Mesothelial cell of epicardium (in vitro differentiated cells): ENCODE measurements at regions not wholly inside any gene's neighbourhood (a gene's known extent, or its start where the extent isn't known, plus 50 kb on each side); places are given as distances from the start of the nearest gene placed in this dataset.
A peak's percentile ranks its signal among the peaks of the same experiment; 100 is the strongest.

Experiments used
- DNase-seq, 2 experiments: peaks; one replicate each; pipeline ENCODE4 v3.0.0; 2021; ENCODE audit warnings: low spot score in 2 of 2; ENCODE audit not compliant: unreplicated experiment in 2 of 2
- H3K27ac Mint-ChIP-seq: 2 replicates; pipeline ENCODE4 v1.8.0; 2021; ENCODE audit warnings: mixed read lengths
- H3K27me3 Mint-ChIP-seq: 2 replicates; pipeline ENCODE4 v1.8.0; 2021; ENCODE audit warnings: low read depth, mixed read lengths
- H3K36me3 Mint-ChIP-seq: 2 replicates; pipeline ENCODE4 v1.8.0; 2021; ENCODE audit warnings: mixed read lengths
- H3K4me1 Mint-ChIP-seq: 2 replicates; pipeline ENCODE4 v1.8.0; 2021; ENCODE audit warnings: mixed read lengths
- H3K4me3 Mint-ChIP-seq: 2 replicates; pipeline ENCODE4 v1.8.0; 2021; ENCODE audit warnings: mild to moderate bottlenecking, moderate library complexity, mixed read lengths
- H3K9me3 Mint-ChIP-seq: 2 replicates; pipeline ENCODE4 v1.8.0; 2021; ENCODE audit warnings: mixed read lengths
- TF ChIP-seq, protein P1 (sequence below): fragments of 200-600 bp; sonication (generic); IDR thresholded peaks from one replicate; pipeline ENCODE4 v1.5.0; 2021; ENCODE audit warnings: antibody characterized with exemption; ENCODE audit not compliant: unreplicated experiment

DNA sequence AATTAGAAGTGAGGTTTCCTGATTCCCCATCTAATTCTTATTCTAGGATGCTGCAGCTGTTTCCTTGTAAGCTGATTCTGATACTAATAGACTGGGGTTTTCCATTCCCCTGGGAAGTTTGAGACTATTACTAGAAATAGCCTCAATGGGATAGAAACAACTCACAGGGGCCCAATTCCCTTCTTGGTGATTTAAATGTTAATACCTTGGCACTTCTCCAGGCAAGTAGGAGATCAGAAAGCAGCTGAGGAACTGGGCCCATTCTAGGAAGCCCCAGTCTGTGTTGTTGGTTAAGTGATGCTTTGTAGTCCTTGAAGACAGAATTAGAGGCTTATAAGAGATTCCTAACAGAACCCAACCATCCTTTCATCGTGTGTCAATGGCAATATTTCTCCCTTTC is 407.0 kb upstream of the SEL1L start:
- Mint-ChIP-seq H3K4me1 (peaks cover 3% of the 10 kb centered on the region), H3K27ac (no peak overlapping the region), H3K27me3 (no peaks in the 10 kb centered on the region), H3K4me3 (no peak overlapping the region), H3K36me3 (no peaks in the 10 kb centered on the region), H3K9me3 (peaks cover 7% of the 10 kb centered on the region)
- TF ChIP-seq, protein P1, sequence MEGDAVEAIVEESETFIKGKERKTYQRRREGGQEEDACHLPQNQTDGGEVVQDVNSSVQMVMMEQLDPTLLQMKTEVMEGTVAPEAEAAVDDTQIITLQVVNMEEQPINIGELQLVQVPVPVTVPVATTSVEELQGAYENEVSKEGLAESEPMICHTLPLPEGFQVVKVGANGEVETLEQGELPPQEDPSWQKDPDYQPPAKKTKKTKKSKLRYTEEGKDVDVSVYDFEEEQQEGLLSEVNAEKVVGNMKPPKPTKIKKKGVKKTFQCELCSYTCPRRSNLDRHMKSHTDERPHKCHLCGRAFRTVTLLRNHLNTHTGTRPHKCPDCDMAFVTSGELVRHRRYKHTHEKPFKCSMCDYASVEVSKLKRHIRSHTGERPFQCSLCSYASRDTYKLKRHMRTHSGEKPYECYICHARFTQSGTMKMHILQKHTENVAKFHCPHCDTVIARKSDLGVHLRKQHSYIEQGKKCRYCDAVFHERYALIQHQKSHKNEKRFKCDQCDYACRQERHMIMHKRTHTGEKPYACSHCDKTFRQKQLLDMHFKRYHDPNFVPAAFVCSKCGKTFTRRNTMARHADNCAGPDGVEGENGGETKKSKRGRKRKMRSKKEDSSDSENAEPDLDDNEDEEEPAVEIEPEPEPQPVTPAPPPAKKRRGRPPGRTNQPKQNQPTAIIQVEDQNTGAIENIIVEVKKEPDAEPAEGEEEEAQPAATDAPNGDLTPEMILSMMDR = no peak
- DNase-seq = no peak

DNA sequence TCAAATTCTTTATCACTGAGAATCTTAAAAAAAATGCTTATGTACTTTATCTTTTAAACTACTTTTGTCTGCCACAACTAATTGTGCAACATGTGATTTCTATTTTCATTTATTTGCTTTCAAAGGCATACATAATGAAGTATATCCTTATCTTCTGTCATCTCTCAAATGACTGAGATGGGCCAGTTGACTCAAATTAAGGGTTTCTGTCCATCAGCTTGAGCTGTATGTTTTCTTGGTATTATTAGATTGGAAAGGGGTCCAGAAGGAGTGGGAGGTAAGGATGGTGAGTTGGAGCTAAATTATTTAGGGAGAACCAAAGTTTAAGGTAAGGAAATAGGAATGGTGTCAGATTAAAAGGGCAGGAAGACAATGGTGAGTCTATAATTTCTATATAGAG is 408.4 kb upstream of the SEL1L start:
- Mint-ChIP-seq H3K27me3 (no peaks in the 10 kb centered on the region), H3K9me3 (peaks cover 7% of the 10 kb centered on the region), H3K27ac (no peak overlapping the region), H3K4me3 (no peak overlapping the region), H3K36me3 (no peaks in the 10 kb centered on the region), H3K4me1 (peaks cover 10% of the 10 kb centered on the region)
- TF ChIP-seq, protein P1 = no peak
- DNase-seq = no peak

DNA sequence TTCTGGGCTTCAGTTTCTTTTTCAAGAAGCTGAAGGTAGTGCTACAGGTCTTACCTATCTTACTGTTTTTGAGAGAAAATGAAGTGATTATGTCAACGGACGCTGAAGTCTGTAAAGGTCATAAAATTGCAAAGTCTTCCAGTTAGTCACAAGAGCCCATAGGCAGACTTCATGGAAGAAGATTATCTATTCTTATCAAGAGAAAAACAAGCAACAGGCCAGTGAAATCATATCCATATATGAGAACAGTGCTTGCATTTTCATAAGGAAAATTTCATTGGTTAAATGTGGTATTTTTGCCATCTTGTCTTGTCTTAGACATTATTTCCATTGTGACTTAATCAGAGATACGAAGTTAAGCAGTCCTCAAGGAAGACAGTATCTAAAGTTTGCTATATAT is 412.7 kb upstream of the SEL1L start:
- peaks cover 20% of the 10 kb centered on the region for H3K4me1 Mint-ChIP-seq
- no peaks in the 10 kb centered on the region for H3K36me3 Mint-ChIP-seq
- no peak overlapping the region for H3K4me3 Mint-ChIP-seq
- TF ChIP-seq, protein P1 = no peak
- peak overlapping the region; percentile 87 for H3K27ac Mint-ChIP-seq
- no peaks in the 10 kb centered on the region for H3K27me3 Mint-ChIP-seq
- no peaks in the 10 kb centered on the region for H3K9me3 Mint-ChIP-seq
- DNase-seq = no peak

DNA sequence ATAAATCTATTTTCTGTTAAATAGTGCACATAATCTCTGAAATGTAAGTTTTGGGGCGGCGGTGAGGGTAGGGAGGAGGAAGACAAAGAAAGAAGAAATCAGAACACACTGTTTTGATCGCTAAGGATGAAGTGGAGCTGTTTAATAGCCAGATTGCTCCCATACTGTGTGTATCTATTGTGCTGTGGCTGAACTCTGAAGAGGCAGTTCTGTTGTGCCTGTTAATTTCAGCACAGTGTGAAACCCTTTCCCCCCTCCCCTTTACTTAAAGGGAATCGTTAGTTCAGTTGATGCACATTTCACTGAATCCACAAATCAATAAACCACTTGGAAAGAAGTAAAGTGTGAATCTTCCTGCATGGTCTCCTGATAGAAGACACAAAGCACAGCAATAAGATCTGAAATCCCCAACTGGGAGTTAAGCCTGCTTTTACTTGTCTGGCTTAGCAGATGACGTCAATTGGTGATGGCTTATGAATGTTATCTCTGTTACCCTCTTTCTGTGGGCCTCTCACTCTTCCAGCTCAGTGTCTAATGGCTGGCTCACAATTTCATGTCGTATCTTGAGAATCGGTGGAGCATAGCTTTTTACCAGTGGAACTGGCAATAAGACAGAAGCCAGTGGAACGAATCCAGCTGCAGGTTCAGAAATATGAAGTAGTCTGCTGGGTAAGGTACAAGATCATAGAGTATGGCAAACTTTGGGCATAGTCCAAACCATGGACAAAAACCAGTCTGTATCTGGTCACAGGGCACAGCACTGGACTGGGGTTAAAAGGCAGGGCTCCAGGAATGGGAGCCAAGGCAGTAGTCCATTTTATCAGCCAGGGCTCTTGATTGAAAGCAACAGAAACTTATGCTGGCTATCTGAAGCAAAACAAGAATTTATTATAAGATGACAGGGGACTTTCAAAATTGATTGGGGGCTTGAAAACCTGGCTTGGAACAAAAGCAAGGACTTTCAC is 413.5 kb upstream of the SEL1L start:
- DNase-seq = no peak
- Mint-ChIP-seq H3K4me1 (peaks cover 20% of the 10 kb centered on the region), H3K27me3 (no peaks in the 10 kb centered on the region), H3K4me3 (no peak overlapping the region), H3K36me3 (no peaks in the 10 kb centered on the region), H3K9me3 (no peaks in the 10 kb centered on the region), H3K27ac (peak overlapping the region; percentile 87)
- TF ChIP-seq, protein P1 = no peak

DNA sequence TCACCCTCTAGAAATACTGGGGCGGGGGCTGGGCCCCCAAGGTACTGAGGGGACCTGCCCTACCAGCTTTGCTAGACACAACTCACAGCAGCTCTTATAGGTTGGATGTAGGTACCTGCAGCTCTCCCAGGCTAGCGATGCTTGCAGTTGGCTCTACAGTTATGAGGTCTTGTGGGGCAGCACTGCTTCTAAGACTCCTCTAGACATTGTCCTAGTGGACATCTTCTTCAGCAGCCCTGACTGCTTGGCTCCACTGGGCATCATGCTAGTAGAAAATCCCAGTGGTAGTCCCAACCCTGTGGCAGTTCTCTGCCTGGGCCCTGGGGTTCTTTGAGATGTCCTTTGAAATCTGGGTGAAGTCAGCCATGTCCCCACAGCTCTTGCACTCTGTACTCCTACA is 419.3 kb upstream of the SEL1L start:
- TF ChIP-seq, protein P1 = no peak
- Mint-ChIP-seq H3K36me3 (no peaks in the 10 kb centered on the region), H3K27ac (no peak overlapping the region), H3K27me3 (no peaks in the 10 kb centered on the region), H3K4me1 (peaks cover 12% of the 10 kb centered on the region), H3K4me3 (no peak overlapping the region), H3K9me3 (peaks cover 14% of the 10 kb centered on the region)
- no peak for DNase-seq
